CD8-positive, alpha-beta memory T cell (primary cell): ENCODE measurements at regions not wholly inside any gene's neighbourhood (a gene's known extent, or its start where the extent isn't known, plus 50 kb on each side); places are given as distances from the start of the nearest gene placed in this dataset.
A peak's percentile ranks its signal among the peaks of the same experiment; 100 is the strongest.
"Not testable (repeated sequence)": the region's sequence is repeated elsewhere in the genome, so short reads cannot be mapped to it uniquely, and the experiment has no call there.

Experiments
- CTCF ChIA-PET: fragments of 350-600 bp; sonication (Branson Sonifier 250); formaldehyde crosslinking; loops from one replicate; lab custom pipeline; 2021; ENCODE audit warnings: antibody characterized with exemption; lab: Charles Lee
- POLR2A ChIA-PET: fragments of 350-600 bp; sonication (Branson Sonifier 250); formaldehyde crosslinking; loops from one replicate; lab custom pipeline; 2021; ENCODE audit warnings: antibody characterized with exemption; lab: Charles Lee
- DNase-seq, 5 donors: peaks; one replicate each; pipeline versions ENCODE4 v3.0.0 to v3.0.0-alpha.2; 2020 to 2022; ENCODE audit warnings: mixed read lengths in 1 of 5
- H3K27ac ChIP-seq: one replicate; pipeline ENCODE4 v1.7.0; 2013; ENCODE audit warnings: low read depth, mild to moderate bottlenecking, low read length, moderate library complexity
- H3K27me3 ChIP-seq: 2 replicates; pipeline ENCODE4 v1.7.0; 2013; ENCODE audit warnings: low read length, mild to moderate bottlenecking; ENCODE audit not compliant: insufficient read depth, poor library complexity, severe bottlenecking
- H3K36me3 ChIP-seq: 2 replicates; pipeline ENCODE4 v1.7.0; 2013; ENCODE audit warnings: mild to moderate bottlenecking, low read length, moderate library complexity; ENCODE audit not compliant: insufficient read depth
- H3K4me1 ChIP-seq: 2 replicates; pipeline ENCODE4 v1.7.0; 2013; ENCODE audit warnings: mild to moderate bottlenecking, low read length, moderate library complexity; ENCODE audit not compliant: insufficient read depth
- H3K4me3 ChIP-seq: 2 replicates; pipeline ENCODE4 v1.7.0; 2013; ENCODE audit warnings: mild to moderate bottlenecking, low read length
- H3K9me3 ChIP-seq: 2 replicates; pipeline ENCODE4 v1.7.0; 2013; ENCODE audit warnings: mild to moderate bottlenecking, low read length
- H3K27ac Mint-ChIP-seq, 8 donors: one replicate each; pipeline ENCODE4 v1.8.0; 2020 to 2021; ENCODE audit warnings: mixed read lengths in 8 of 8, mild to moderate bottlenecking in 6 of 8, inconsistent platforms in 3 of 8, moderate library complexity in 3 of 8
- H3K27me3 Mint-ChIP-seq, 2 donors: one replicate each; pipeline ENCODE4 v1.8.0; 2020 to 2021; ENCODE audit warnings: mixed read lengths in 2 of 2, mild to moderate bottlenecking in 1 of 2, moderate library complexity in 1 of 2
- H3K36me3 Mint-ChIP-seq, 3 donors: one replicate each; pipeline ENCODE4 v1.8.0; 2020 to 2021; ENCODE audit warnings: mixed read lengths in 3 of 3, inconsistent platforms in 1 of 3, mild to moderate bottlenecking in 1 of 3
- H3K4me1 Mint-ChIP-seq, 3 donors: one replicate each; pipeline ENCODE4 v1.8.0; 2020 to 2021; ENCODE audit warnings: mixed read lengths in 3 of 3, inconsistent platforms in 1 of 3, mild to moderate bottlenecking in 1 of 3
- H3K4me3 Mint-ChIP-seq, 7 donors: one replicate each; pipeline ENCODE4 v1.8.0; 2020 to 2021; ENCODE audit warnings: mixed read lengths in 7 of 7, mild to moderate bottlenecking in 6 of 7, moderate library complexity in 4 of 7, inconsistent platforms in 2 of 7
- H3K9me3 Mint-ChIP-seq, 5 donors: one replicate each; pipeline ENCODE4 v1.8.0; 2020 to 2022; ENCODE audit warnings: mixed read lengths in 5 of 5, mild to moderate bottlenecking in 3 of 5, moderate library complexity in 2 of 5, inconsistent platforms in 1 of 5

DNA sequence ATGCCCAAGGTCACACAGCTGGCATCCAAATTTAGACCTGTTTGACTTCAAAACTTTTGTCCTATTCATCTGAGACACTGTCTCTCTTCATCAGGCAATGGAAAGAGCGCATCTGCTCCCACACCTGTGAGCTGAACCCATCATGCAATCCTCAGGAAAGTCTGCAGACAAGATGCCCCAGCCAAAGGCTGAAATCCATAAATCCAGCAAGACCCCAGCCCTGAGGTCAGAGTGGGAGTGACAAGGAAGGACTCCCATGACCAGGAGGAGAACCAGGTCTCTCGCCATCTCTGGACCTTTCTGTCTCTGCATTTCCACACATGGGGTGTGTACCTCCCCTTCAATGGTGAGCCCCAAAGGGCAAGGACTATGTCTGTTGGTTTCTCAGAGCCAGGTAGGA, 83.6 kb upstream of the HMGXB4 start:
- ChIA-PET CTCF (no interaction called here), POLR2A (no interaction called here)
- Mint-ChIP-seq H3K4me3 (no peak overlapping the region), H3K27me3 (peaks cover 15 to 40% of the 10 kb centered on the region in 2 donors), H3K9me3 (peaks cover 0 to 6% (median 1%) of the 10 kb centered on the region in 5 donors), H3K36me3 (no peaks in the 10 kb centered on the region), H3K27ac (peak overlapping the region in 1 of 8 donors; percentile 39), H3K4me1 (no peaks in the 10 kb centered on the region)
- Histone ChIP-seq H3K4me3 (no peak overlapping the region), H3K4me1 (no peaks in the 10 kb centered on the region), H3K9me3 (no peaks in the 10 kb centered on the region), H3K27ac (no peak overlapping the region), H3K36me3 (no peaks in the 10 kb centered on the region), H3K27me3 (no peaks in the 10 kb centered on the region)
- no peak for DNase-seq

GRCh38 chr22:35174401-35175038, 82.8 kb upstream of the HMGXB4 start:
- Histone ChIP-seq H3K27me3 (no peaks in the 10 kb centered on the region), H3K27ac (no peak overlapping the region), H3K4me1 (no peaks in the 10 kb centered on the region), H3K9me3 (no peaks in the 10 kb centered on the region), H3K36me3 (no peaks in the 10 kb centered on the region), H3K4me3 (no peak overlapping the region)
- no peak for DNase-seq
- CTCF ChIA-PET: no interaction called here
- Mint-ChIP-seq H3K4me1 (no peaks in the 10 kb centered on the region), H3K36me3 (peaks cover 0 to 1% (median 0%) of the 10 kb centered on the region in 3 donors), H3K27ac (no peak overlapping the region), H3K9me3 (peaks cover 0 to 6% (median 1%) of the 10 kb centered on the region in 5 donors), H3K27me3 (peaks cover 17 to 45% of the 10 kb centered on the region in 2 donors), H3K4me3 (no peak overlapping the region)
- POLR2A ChIA-PET: no interaction called here

DNA sequence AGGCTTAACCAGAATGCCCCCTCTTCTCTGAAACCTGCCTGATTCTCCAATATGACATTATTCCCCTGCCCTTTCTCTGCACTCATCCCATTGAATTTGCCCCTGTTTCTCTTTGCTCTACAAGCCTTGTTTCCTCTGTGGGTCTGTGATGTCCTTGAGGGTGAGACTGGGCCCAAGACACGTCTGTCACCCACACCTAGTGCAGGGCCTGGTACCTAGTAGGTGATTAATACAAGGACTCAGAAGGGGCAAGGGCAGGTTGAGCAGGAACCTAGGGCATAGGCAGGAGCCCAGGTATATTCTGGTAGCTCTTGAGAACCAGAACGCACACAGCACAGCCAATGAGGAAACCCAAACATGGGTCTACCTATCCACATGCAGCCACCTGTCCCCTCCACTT, 81.9 kb upstream of the HMGXB4 start:
- no peaks in the 10 kb centered on the region for H3K4me1 ChIP-seq
- H3K4me3 Mint-ChIP-seq: no peak overlapping the region
- no peaks in the 10 kb centered on the region for H3K4me1 Mint-ChIP-seq
- no peak overlapping the region for H3K4me3 ChIP-seq
- no peaks in the 10 kb centered on the region for H3K36me3 ChIP-seq
- DNase-seq: no peak
- H3K27me3 Mint-ChIP-seq: peaks cover 20 to 47% of the 10 kb centered on the region in 2 donors
- no peaks in the 10 kb centered on the region for H3K27me3 ChIP-seq
- H3K36me3 Mint-ChIP-seq: peaks cover 0 to 1% (median 0%) of the 10 kb centered on the region in 3 donors
- H3K27ac ChIP-seq: no peak overlapping the region
- peaks cover 0 to 6% (median 1%) of the 10 kb centered on the region in 5 donors for H3K9me3 Mint-ChIP-seq
- CTCF ChIA-PET: no interaction called here
- POLR2A ChIA-PET: no interaction called here
- no peaks in the 10 kb centered on the region for H3K9me3 ChIP-seq
- no peak overlapping the region for H3K27ac Mint-ChIP-seq

DNA sequence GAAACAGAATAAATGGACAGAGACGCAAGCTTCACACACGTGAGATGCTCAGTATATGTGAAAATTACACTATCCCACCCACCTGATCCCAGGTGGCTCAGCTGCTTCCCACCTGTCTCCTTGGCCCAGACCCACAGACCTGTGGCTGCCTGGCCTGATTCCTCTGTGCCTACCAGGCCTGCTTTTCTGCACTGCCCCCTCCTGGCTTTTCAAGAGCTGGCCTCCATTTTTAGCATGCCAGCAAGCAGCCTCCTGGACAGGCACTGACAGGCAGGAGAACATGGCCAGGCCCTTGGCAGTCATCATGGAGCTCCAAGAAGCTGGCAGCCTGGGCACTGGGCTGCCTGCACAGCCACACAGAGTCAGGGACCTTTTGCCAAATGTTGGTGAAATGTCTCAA, 79.5 kb upstream of the HMGXB4 start:
- H3K27ac Mint-ChIP-seq: no peak overlapping the region
- ChIA-PET CTCF (no interaction called here), POLR2A (no interaction called here)
- H3K36me3 Mint-ChIP-seq: peaks cover 0 to 1% (median 0%) of the 10 kb centered on the region in 3 donors
- Histone ChIP-seq H3K27me3 (no peaks in the 10 kb centered on the region), H3K4me1 (no peaks in the 10 kb centered on the region), H3K9me3 (no peaks in the 10 kb centered on the region), H3K27ac (no peak overlapping the region), H3K36me3 (no peaks in the 10 kb centered on the region), H3K4me3 (no peak overlapping the region)
- no peak for DNase-seq
- no peak overlapping the region for H3K4me3 Mint-ChIP-seq
- H3K9me3 Mint-ChIP-seq: peaks cover 0 to 7% (median 4%) of the 10 kb centered on the region in 5 donors
- peaks cover 15 to 51% of the 10 kb centered on the region in 2 donors for H3K27me3 Mint-ChIP-seq
- H3K4me1 Mint-ChIP-seq: no peaks in the 10 kb centered on the region

DNA sequence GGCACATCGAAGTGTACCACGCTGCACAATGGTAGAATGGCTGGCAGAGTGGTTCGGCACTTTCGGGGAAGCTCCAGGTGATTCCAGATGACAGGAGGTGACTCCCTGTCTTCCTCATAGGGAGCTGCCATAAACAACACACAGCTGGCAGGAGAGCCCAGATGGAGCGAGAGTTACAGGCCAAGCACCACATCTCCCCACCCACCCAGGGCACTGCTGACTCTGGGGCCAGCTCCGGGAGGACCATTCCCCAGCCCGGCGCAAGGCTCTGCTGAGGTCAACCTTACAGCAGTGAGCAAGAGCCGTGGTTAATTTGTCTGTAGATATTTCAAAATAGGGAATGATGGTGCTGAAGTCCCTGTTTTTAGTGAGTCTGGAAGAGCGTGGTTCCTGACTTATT, 78.8 kb upstream of the HMGXB4 start:
- Histone ChIP-seq H3K4me1 (no peaks in the 10 kb centered on the region), H3K36me3 (no peaks in the 10 kb centered on the region), H3K9me3 (no peaks in the 10 kb centered on the region), H3K27ac (no peak overlapping the region), H3K4me3 (no peak overlapping the region), H3K27me3 (no peaks in the 10 kb centered on the region)
- ChIA-PET POLR2A (no interaction called here), CTCF (no interaction called here)
- no peak for DNase-seq
- peaks cover 15 to 54% of the 10 kb centered on the region in 2 donors for H3K27me3 Mint-ChIP-seq
- no peak overlapping the region for H3K4me3 Mint-ChIP-seq
- no peaks in the 10 kb centered on the region for H3K4me1 Mint-ChIP-seq
- H3K27ac Mint-ChIP-seq: no peak overlapping the region
- H3K9me3 Mint-ChIP-seq: peaks cover 0 to 7% (median 4%) of the 10 kb centered on the region in 5 donors
- H3K36me3 Mint-ChIP-seq: peaks cover 0 to 1% (median 0%) of the 10 kb centered on the region in 3 donors

DNA sequence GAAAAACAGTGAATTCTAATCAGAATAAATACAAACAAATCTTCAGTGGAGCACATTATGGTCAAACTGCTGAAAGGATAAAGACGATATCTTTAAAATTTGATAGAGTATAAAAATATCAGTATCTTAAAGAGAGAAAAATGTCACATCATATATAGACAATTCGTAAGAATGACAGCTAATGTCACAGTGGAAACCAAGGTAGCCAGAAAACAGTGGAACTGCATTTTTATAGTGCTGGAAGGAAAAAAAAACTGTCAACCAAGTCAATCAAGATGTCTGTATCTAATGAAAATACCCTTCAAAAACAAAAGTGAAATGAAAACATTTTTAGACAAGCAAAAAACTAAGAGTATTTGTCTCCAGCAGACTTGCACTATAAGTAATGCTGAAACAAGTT, 73.4 kb upstream of the HMGXB4 start:
- Mint-ChIP-seq H3K4me3 (no peak overlapping the region), H3K36me3 (peaks cover 0 to under 1% (median 0%) of the 10 kb centered on the region in 3 donors), H3K27me3 (peaks cover 4 to 23% of the 10 kb centered on the region in 2 donors), H3K9me3 (peaks cover 0 to 8% (median 6%) of the 10 kb centered on the region in 5 donors), H3K27ac (no peak overlapping the region), H3K4me1 (no peaks in the 10 kb centered on the region)
- ChIA-PET POLR2A (no interaction called here), CTCF (no interaction called here)
- no peak for DNase-seq
- H3K4me3 ChIP-seq: no peak overlapping the region
- H3K27me3 ChIP-seq: no peaks in the 10 kb centered on the region
- no peaks in the 10 kb centered on the region for H3K9me3 ChIP-seq
- no peaks in the 10 kb centered on the region for H3K36me3 ChIP-seq
- no peaks in the 10 kb centered on the region for H3K4me1 ChIP-seq
- no peak overlapping the region for H3K27ac ChIP-seq

DNA sequence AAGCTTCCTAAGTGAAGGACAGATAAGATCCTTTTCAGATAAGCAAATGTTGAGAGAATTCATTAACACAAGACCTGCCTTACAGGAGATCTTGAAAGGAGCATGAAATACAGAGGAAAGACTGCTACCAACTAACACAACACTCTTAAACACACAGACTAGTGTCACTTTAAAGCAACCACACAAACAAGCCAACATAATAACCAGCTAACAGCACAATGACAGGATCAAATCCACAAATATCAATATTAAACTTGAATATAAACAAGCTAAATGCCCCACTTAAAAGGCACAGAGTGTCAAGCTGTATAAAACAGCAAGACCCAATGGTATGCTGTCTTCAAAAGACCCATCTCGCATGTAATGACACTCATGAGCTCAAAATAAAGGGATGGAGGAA, 70.8 kb upstream of the HMGXB4 start:
- no peaks in the 10 kb centered on the region for H3K4me1 ChIP-seq
- H3K9me3 ChIP-seq: no peaks in the 10 kb centered on the region
- Mint-ChIP-seq H3K36me3 (no peaks in the 10 kb centered on the region), H3K27ac (no peak overlapping the region), H3K4me3 (no peak overlapping the region), H3K4me1 (no peaks in the 10 kb centered on the region), H3K9me3 (peaks cover 6 to 24% (median 19%) of the 10 kb centered on the region in 5 donors), H3K27me3 (peaks cover 2 to 13% of the 10 kb centered on the region in 2 donors)
- H3K4me3 ChIP-seq: no peak overlapping the region
- no peak overlapping the region for H3K27ac ChIP-seq
- H3K36me3 ChIP-seq: no peaks in the 10 kb centered on the region
- ChIA-PET POLR2A (no interaction called here), CTCF (no interaction called here)
- H3K27me3 ChIP-seq: no peaks in the 10 kb centered on the region
- DNase-seq: no peak

- H3K4me3 ChIP-seq, DNase-seq, H3K4me1 Mint-ChIP-seq, H3K36me3 ChIP-seq, POLR2A ChIA-PET, H3K27ac ChIP-seq, H3K4me1 ChIP-seq, H3K36me3 Mint-ChIP-seq, H3K27me3 ChIP-seq, H3K4me3 Mint-ChIP-seq, H3K9me3 ChIP-seq, H3K27ac Mint-ChIP-seq, CTCF ChIA-PET: not testable (repeated sequence)
- H3K9me3 Mint-ChIP-seq: peaks cover 6 to 25% (median 19%) of the 10 kb centered on the region in 5 donors
- peaks cover 6 to 13% of the 10 kb centered on the region in 2 donors for H3K27me3 Mint-ChIP-seq
Observed at GRCh38 chr22:35188930-35189329, 68.4 kb upstream of the HMGXB4 start.
